Ammon's horn (tissue), 1 donor: ENCODE measurements at regions not wholly inside any gene's neighbourhood (a gene's known extent, or its start where the extent isn't known, plus 50 kb on each side); places are given as distances from the start of the nearest gene placed in this dataset.
"Not testable (repeated sequence)": the region's sequence is repeated elsewhere in the genome, so short reads cannot be mapped to it uniquely, and the experiment has no call there.

Source experiments
- DNase-seq: peaks from one replicate; pipeline ENCODE4 v3.0.0-alpha.2; 2016; ENCODE audit warnings: low spot score

- no peak for DNase-seq
These were observed 157.9 kb downstream of the UQCRFS1 start for GRCh38 chr19:29054886-29055675.

DNA sequence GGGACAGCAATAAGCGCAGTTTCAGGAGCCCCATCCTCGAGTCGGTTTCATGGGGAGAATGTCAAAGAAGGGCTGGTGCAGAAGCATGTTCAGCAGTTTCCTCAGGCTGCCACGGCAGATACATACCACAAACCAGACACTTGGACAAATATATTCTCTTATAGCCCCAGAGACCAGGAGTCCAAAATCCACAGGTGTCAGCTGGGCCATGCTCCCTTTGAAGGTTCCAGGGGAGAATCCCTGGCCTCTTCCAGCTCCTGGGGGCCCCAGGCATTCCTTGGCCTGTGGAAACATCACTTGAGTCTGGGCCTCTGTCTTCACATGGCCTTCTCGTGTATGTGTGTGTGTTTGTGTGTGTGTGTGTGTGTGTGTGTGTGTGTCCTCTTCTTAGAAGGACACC is 164.1 kb downstream of the UQCRFS1 start:
- DNase-seq = no peak

- DNase-seq = no peak
These were observed 167.2 kb downstream of the UQCRFS1 start for GRCh38 chr19:29045679-29046254.

- no peak for DNase-seq
These were observed 168.9 kb downstream of the UQCRFS1 start for GRCh38 chr19:29044037-29044436.

DNA sequence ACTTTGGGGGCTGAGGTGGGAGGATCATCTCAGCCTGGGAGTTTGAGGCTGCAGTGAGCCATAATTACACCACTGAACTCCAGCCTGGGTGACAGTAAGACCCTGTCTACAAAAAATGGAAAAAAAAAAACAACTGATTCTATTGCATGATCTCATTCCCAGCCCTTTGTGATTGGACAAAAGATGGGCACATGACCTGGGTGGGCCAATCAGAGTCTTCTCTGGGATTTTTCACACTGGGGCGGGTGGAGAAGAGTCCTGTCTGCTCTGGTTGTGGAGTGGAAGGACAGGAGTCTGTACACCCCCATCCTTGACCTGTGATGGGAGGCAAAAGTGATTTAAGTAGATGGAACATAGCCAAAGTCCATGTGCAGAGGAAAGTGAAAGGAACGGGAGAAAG is 170.5 kb downstream of the UQCRFS1 start:
- DNase-seq = no peak

GRCh38 chr19:29040951-29041350 is 172.0 kb downstream of the UQCRFS1 start:
- no peak for DNase-seq

- DNase-seq = peak; percentile 23
These were observed 172.7 kb downstream of the UQCRFS1 start for GRCh38 chr19:29040292-29040691.

- DNase-seq = not testable (repeated sequence)
These were observed 173.9 kb downstream of the UQCRFS1 start for GRCh38 chr19:29039036-29039435.

DNA sequence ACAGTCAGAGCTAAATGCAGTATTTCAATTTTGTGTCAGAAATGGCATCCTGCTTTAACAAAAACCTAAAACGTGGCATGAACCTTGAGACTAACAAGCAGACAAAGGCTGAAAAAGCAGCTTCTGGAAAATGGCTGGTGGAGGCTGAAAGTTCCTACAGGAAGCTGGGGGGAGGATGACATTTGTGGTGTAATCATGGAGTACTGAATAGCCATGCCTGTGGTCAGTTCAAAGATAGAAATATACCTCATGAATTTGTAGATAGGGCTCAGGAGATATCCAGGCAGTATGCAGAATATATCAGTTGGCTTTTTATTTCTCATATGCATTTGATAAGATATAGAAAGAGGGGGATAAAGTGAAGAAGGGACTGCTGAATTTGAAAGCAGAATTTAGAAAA is 181.7 kb downstream of the UQCRFS1 start:
- no peak for DNase-seq

DNA sequence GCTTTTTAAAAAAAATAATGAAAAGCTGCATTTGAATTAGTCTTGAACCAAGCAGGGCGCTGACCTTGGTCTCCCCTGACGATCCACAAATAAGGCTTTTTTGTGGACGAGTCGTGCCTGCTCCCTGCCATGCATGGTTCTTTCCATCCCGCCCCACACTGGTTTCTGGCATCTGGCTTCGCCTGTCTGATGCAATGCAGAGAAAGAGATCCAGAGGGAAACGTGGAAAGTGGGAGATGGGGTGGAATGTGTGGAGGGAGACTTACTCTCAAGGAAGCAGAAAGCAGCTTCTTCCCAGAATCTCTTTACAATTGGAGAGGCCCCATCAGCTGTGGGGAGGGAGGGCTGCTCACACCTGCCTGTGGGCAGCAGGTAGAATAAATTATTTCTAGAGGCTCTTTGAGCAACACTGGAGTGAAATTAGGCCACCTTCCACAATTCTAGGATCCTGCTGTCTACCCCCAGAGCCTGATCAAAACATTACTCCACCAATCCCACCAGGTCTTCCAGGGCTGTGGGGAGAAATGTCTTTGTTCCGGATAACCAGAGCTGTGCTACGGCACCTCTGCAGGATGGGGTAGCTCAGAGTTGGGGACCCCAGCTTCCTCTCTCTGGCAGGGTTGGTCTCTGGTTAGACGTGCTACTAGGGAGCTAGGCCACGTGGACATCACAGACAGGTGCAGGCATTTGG is 183.5 kb downstream of the UQCRFS1 start:
- DNase-seq = no peak

- no peak for DNase-seq
These were observed 190.4 kb downstream of the UQCRFS1 start for GRCh38 chr19:29022599-29022998.

DNA sequence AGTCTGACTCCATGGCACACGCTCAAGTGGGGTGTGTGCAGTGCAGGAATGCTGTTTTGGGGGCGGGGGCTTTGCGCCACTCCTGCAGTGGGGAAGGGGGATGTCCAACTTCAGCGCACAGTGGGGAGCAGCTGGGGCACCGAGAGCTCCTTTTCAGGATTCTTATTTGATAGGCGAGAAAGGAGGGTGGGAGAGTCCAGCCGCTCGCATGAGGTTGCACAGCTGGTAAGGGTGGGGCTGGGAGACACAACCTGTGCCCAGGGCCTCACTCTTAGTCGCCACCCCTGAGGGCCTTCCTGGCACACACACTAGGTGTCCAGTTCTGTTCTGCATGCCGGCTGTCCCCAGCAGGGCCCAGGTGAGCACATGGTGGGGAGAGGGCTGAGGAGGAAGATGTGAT is 190.8 kb downstream of the UQCRFS1 start:
- DNase-seq = no peak

DNA sequence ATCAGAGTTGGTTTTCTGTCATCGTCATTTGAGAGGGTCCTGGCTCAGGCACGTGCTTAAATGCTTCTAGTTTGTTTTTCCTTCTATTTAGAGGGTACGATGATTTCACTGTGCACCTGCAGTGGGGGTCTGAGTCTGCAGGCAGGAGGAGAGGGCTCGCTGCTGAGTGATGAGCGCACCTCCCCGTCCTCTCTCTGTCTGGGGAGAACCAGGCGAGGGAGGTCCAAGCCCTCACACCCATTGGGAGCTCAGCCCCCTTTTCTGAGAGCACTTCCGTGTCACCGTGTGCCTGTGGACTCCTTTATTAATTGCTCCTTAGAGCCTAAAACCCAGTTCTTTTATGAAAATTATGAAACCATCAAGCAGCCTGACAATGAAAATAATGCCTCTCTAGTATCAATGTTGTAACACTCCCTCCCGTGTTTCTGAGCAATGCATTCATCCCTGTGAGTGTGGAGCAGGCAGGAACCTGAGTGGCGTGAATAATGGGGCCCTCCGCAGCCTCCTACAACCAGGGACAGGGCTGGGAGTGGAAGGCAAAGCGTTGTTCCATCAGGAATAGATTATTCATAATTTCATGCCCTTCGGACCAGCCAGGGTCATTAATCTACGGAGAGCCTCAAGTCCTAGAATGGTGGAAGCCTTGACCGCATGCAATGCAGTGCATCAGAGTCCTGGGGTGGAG is 191.6 kb downstream of the UQCRFS1 start:
- no peak for DNase-seq

- no peak for DNase-seq
These were observed 193.5 kb downstream of the UQCRFS1 start for GRCh38 chr19:29019403-29019802.

- no peak for DNase-seq
These were observed 194.4 kb downstream of the UQCRFS1 start for GRCh38 chr19:29018542-29018941.

- DNase-seq = no peak
These were observed 195.2 kb downstream of the UQCRFS1 start for GRCh38 chr19:29017788-29018187.

DNA sequence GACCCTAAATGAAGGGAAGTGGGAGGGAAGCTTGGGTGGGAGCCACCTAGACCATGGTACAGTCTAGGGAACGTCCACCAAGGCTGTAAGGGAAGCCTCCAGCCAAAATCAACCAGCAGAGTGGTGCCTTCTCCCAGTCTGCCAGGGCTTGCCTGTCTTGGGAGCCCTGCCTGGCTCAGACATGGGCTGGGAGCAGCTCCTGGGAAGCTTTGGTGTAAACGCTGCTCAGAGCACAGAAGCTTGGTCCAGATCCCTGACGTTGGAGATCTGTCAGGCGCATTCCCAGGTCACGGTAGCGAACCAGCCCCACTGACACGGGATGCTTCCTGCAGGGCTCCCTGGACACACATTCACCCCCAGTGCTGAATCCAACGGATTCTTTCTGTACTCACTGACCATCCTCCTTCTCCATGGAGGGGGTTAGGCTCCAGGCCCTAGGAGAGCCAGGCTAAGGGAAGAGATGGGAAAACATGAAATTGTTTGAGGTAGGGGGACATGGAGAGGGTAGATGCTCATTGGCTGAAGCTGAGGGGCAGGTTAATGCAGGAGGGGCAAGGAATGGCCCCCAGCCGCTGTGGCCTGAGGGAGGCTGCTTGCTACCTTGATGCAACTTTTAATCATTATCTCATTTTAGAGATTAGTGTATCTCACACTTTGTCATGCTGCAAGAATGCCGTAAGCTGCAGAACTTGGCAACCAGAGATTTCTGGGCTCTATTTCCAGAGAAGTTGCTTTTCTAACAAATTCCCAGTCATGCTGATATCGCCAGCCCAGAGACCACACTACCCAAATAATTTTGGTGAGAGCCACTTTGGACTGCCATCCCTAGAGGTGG is 195.8 kb downstream of the UQCRFS1 start:
- DNase-seq = no peak

GRCh38 chr19:29016353-29016752 is 196.6 kb downstream of the UQCRFS1 start:
- no peak for DNase-seq

GRCh38 chr19:29015569-29015968 is 197.4 kb downstream of the UQCRFS1 start:
- no peak for DNase-seq

DNA sequence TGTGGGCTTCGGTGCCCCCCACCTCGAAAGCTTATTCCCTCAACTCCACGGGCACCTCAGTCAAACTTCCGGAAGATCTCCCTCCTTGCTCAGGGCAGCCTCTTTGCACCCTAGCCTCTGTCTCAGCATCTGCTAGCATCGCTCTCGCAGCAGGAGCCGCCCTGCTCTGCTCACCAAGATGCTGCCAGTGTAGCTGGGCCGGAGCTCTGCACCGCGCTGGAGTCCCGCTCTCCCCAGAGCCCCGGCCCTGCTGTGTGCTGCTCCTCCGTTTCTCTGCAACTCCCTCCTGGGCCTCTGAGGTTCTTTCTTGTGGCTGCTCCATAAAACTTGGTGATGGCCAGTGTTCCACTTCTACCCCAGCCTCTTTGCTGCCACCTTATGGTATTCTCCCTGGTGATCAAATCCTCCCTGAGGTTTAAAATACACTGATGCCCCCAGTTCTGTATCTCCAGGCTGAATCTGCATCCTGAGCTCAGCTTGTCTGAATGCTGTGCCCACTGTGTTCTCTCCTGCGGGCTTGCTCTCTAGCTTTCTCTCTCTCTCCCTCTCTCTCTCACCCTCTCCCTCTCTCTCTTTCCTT is 198.0 kb downstream of the UQCRFS1 start:
- DNase-seq = no peak

DNA sequence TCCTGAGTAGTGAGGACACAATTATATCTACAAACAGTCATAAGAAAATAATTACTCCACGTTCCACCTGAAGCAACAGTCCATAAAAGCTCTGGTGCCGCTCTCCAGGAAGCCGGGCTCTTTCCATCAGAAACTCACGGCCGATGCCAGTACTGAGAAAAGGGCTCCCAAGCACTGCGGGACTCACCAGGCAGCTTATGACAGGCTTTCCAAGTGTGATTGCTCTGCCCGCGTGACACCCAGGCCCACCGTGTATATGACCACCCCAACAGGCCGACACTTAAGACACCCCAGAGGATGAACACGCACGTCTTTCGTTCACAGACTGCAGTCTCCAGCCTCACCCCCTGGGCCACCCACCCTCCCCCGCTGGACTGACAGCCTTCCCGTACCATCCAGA is 199.0 kb downstream of the UQCRFS1 start:
- no peak for DNase-seq
